Amniotic stem cell (primary cell): ENCODE measurements at regions not wholly inside any gene's neighbourhood (a gene's known extent, or its start where the extent isn't known, plus 50 kb on each side); places are given as distances from the start of the nearest gene placed in this dataset.
"Not testable (repeated sequence)": the region's sequence is repeated elsewhere in the genome, so short reads cannot be mapped to it uniquely, and the experiment has no call there.

Source experiments
- DNase-seq: peaks from one replicate; lab custom pipeline; 2025; lab: John Stamatoyannopoulos, UW

- DNase-seq = no peak
These were observed 128.0 kb downstream of the TENT5A start for GRCh38 chr6:81624453-81624852.

DNA sequence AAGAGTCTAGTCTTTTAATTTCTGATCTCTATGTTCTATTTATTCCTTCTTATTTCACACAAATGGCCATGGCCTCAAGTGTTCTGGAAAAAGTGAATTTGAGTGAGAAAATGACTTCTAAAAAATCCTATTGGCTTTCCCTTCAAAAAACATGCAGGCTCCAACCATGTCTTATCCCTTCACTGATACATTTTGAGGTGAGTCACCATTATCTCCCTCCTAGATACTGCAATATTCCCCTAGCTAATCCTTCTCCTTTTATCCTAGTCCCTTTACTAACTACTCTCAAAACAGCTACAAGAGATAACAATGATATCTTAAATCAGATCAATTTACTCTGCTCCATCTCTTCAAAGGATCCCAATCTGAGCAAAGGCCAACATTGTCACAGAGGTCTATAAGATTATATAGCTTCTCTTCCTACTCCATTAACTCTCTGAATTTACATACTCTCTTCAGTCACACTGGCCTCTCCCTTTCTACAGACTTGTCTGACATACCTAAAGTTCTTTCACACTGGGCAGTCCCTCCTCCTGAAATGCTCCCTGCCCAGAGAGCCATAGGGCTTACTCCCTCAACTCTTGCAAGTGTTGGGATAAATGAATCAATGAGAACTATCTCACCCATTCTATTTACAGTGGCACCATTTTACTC is 129.2 kb downstream of the TENT5A start:
- DNase-seq = no peak

DNA sequence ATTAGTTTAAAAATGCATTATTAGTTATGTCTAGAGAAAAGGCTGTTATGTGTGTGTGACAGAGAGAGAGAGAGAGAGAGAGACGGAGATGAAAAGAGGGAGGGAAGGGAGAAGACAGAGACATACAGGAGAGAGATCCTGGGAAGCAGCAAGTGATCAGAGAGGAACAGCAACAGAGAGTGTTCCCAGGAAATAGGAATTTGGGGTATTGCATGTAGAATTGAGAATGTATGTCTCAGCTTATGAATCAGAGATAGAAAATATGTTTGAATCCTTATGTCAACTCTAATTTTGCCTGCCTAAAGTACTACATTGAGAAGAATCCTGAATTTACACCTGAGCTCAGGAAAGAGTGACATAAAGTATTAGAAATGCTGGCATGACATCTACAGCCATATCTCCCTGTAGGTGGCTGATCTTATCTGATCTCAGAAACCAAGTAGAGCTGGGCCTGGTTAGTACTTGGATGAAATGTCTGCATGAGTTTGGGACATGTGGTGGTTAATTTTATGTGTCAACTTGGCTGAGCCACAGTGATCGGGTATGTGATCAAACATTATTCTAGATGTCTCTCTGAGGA is 130.6 kb downstream of the TENT5A start:
- no peak for DNase-seq

GRCh38 chr6:81614292-81614691 is 138.2 kb downstream of the TENT5A start:
- DNase-seq = no peak

DNA sequence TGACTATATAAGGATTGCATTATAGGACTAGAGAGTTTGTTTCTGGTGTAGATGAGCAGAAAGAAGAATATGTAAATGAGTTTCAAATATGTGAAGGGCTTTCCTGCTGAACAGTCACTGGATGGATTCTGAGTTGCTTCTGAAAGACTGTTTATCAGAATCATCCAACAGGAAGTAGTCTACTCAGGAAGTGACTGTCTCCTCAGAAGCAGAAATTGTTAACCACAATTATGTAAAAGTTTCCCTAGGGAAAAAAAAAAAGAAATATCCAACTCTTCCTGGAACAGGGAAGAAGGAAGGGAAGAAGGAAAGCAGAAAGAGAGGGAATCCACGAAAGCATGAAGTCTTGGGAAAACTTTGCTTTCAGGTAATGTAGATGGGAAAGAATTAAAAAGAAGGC is 138.9 kb downstream of the TENT5A start:
- peak; percentile 6 for DNase-seq

DNA sequence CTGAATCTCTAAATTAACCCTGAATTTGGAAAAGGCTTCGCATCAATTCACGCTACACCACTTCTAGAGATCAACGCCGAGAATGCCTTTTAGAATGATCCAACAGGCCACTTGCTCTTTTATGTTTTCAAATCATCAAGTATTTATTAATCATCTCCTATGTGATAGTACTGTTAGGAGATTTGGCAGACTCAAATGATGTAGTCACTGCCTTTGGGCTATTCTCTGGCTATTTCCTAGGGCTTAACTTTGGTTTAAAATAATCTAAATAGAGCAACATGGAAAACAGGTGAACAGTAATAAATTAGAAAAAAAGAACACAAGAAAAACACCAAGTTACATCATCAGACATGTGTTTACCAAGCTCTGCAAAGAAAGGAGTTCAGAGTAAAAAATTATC is 140.3 kb downstream of the TENT5A start:
- no peak for DNase-seq

DNA sequence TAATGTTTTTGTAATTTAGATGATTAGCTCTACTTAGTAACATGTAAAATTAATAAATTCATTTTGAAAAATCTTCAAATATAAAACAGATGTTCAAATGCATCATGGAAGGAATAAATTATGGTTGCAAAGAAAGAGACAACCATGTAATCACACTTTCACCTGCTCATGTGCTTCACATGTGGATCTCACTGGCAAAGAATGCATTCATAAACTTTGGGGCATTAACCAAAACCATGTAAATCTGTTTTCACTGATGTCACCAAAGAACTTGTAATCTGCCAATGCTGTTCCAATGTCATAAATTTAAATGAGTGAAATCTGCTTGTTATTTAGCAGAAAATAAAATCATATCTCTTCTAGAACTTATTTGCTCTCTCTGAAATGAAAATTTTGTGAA is 142.7 kb downstream of the TENT5A start:
- no peak for DNase-seq

GRCh38 chr6:81608776-81609175 is 143.7 kb downstream of the TENT5A start:
- no peak for DNase-seq

DNA sequence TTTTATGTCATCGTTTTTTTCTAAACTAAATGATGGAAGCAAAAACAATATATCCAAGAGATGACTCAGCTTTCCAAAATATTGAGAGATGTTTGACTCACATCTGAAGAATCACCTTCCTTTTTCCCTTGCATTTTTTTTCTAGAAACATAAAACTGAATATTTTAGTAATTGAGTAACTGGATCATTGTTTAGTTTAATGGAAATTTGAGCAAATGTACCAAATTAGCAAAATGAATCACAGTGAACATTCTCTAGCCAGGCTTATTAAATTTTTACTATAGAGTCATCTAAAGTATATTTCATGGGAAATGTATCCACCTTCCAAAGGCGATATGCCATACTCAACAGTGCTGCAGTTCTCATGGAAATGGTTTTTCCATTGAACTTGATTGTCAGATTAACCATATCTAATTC is 145.5 kb downstream of the TENT5A start:
- peak; percentile 73 for DNase-seq

DNA sequence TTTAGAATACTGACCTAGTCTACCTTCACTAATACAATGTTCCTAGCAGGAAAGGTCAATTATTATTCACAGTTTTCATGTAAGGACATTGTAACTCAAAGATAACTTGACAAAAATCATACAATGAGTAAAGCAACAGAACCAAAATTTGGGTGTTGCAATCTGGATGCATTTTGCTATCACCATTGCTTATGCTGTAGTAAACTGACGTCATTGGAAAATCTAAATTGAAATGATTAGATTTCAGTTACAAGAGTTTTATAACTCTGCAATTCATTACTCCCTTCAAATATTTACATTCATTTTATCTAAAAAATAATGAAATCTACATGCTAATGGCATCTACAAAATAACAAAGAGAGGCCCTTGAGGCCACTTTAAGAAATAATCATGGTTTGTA is 147.0 kb downstream of the TENT5A start:
- no peak for DNase-seq

GRCh38 chr6:81601918-81602317 is 150.6 kb downstream of the TENT5A start:
- no peak for DNase-seq

GRCh38 chr6:81600488-81600887 is 152.0 kb downstream of the TENT5A start:
- not testable (repeated sequence) for DNase-seq

GRCh38 chr6:81594501-81594900 is 158.0 kb downstream of the TENT5A start:
- DNase-seq = no peak

- no peak for DNase-seq
These were observed 162.2 kb downstream of the TENT5A start for GRCh38 chr6:81590314-81590691.

DNA sequence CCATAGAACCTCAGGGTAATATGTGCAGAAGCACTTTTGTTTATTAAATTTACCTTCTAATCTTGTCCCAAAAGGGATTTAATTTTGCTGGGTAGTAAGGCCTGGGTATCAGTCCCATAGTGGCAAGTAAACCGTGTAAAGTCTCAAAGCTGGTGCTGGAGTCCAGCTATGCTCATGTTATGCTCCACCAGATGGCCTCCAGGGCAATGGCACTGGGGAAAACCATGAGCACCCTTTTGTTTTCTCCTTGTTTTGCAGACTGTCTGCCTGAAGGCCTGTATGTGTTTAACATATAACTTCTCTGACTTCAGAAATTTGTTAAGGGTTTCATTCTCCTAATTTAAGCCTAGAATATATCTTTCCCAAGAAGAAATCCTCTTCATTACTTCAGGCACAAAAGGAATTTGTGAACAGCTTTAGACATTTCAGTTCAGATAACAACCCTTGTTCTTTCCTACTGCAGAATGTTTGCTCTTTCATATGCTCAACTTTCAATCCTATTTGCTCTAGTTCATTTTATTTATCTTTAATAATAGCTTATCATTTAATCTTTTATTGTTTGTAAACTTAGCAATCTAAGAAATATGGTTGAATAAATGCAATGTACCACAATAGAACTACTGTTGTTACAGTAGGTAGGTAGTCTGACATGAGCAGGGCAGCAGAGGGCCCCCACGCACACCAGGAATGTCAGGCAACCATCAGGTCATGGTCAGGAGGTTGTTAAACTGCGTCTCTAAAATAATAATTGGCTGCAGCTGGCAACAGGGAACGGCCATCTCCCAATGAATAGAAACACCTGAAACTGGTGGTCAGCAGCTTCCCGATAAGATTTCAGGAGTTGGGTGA is 162.8 kb downstream of the TENT5A start:
- no peak for DNase-seq

GRCh38 chr6:81585686-81586085 is 166.8 kb downstream of the TENT5A start:
- DNase-seq = not testable (repeated sequence)

DNA sequence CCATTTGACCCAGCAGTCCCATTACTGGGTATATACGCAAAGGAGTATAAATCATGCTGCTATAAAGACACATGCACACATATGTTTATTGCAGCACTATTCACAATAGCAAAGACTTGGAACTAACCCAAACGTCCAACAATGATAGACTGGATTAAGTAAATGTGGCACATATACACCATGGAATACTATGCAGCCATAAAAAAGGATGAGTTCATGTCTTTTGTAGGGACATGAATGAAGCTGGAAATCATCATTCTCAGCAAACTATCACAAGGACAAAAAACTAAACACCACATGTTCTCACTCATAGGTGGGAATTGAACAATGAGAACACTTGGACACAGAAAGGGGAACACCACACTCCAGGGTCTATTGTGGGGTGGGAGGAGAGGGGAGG is 168.3 kb downstream of the TENT5A start:
- DNase-seq = not testable (repeated sequence)

DNA sequence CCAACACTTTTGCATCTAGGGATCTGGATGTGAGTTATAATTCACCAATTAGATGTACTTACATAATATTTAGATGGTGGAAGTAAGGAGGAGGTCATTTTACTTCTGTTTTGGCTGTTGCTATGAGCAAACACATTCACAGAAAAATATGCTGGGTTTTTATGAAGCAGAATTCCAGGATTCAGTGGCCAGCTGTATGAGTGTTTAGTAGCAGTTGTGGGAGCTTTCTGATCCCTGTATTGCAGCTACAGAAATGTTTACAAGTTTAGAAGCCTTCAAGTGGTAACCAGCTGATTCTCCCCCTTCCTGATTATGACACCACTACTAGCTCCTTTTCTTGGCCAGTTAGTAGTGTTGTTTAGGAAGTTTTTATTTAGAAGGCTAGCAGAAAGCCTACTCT is 177.0 kb downstream of the TENT5A start:
- DNase-seq = no peak

GRCh38 chr6:81572020-81572419 is 180.5 kb downstream of the TENT5A start:
- no peak for DNase-seq

- no peak for DNase-seq
These were observed 181.8 kb downstream of the TENT5A start for GRCh38 chr6:81570681-81571080.

GRCh38 chr6:81568973-81569372 is 183.5 kb downstream of the TENT5A start:
- no peak for DNase-seq

GRCh38 chr6:81565071-81565470 is 187.4 kb downstream of the TENT5A start:
- DNase-seq = no peak

DNA sequence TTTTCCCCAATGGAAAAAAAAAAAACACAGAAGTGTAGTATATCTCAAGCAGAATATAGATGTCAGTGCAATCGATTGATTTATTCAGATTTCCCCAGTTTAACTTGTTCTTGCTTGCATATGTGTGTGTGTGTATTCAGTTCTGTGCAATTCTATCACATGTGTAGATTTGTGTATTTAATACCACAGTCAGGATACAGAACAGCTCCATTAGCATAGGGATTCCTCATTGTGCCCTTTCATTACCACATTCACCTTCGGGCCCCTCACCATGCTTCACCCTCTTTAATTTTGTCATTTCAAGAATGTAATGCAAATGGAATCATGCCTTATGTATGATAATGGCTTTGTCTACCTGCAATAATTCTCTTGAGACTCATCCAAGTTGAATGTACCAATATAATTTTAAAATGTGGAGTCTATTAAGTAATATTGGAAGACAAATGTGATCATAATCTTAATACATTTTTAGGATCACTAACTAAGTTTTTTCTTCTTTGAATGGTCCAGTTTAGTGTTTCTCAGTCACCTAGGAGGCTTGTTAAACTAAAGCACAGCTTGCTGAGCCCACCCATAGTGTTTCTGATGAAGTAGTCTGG is 187.9 kb downstream of the TENT5A start:
- DNase-seq = no peak
